HepG2 (cell line): ENCODE measurements at regions not wholly inside any gene's neighbourhood (a gene's known extent, or its start where the extent isn't known, plus 50 kb on each side); places are given as distances from the start of the nearest gene placed in this dataset.

Experiments
- ATAC-seq: fragments of 200-7000 bp; cut with Tn5 transposase; 3 replicates; pipeline ENCODE4 v1.9.1; 2020; ENCODE audit warnings: mild to moderate bottlenecking, moderate library complexity
- BruUV-seq: library from RNA; stranded (reverse); fragments of 400-500 nt; replicated peaks from 2 replicates; lab custom pipeline; 2021; lab: Mats Ljungman, UMichigan
- CTCF ChIA-PET: fragments of 300-600 bp; formaldehyde crosslinking; extraction: SDS; loops from one replicate; lab custom pipeline; 2021; ENCODE audit warnings: low total read pairs, inconsistent platforms, low intra/inter-chr PET ratio; lab: Yijun Ruan, JAX
- POLR2A ChIA-PET: fragments of 350-600 bp; sonication (Branson Sonifier 250); formaldehyde crosslinking; loops from one replicate; lab custom pipeline; 2020; ENCODE audit warnings: antibody characterized with exemption, inconsistent platforms; lab: Yijun Ruan, JAX
- DNase-seq: peaks from one replicate; pipeline ENCODE4 v3.0.0-alpha.2; 2015; ENCODE audit warnings: low spot score
- FAIRE-seq: peaks from 3 replicates; lab custom pipeline; 2011; peaks lifted over from hg19 to GRCh38; lab: Jason Lieb, UNC
- H2AFZ ChIP-seq: one replicate; pipeline ENCODE4 v1.6.1; 2011; ENCODE audit warnings: low read length, inconsistent platforms
- H3K27ac ChIP-seq: fragments of 300-600 bp; 3 replicates; pipeline ENCODE4 v1.8.0; 2011; ENCODE audit warnings: mixed run types, mild to moderate bottlenecking, mixed read lengths, low read length, inconsistent platforms; ENCODE audit not compliant: insufficient read depth; ENCODE audit errors: extremely low read length
- H3K27me3 ChIP-seq, 2 experiments: fragments of 200-600 bp in 1 of 2; 2 replicates in 1 of 2; 3 replicates in 1 of 2; pipeline versions ENCODE4 v1.6.0 to v1.8.0; 2011; ENCODE audit warnings: low read length in 2 of 2, mild to moderate bottlenecking in 2 of 2, moderate library complexity in 2 of 2, inconsistent platforms in 1 of 2; ENCODE audit not compliant: insufficient read depth in 2 of 2, control insufficient read depth in 1 of 2
- H3K36me3 ChIP-seq, 2 experiments: fragments of 200-600 bp in 1 of 2; replicated peaks in 1 of 2; 2 replicates in 1 of 2; 3 replicates in 1 of 2; pipeline versions ENCODE4 v1.5.1 to v1.8.0; 2011; ENCODE audit warnings: low read length in 2 of 2, inconsistent platforms in 1 of 2; ENCODE audit not compliant: insufficient read depth in 2 of 2, control insufficient read depth in 1 of 2
- H3K4me1 ChIP-seq: 2 replicates; pipeline ENCODE4 v1.5.1; 2012; ENCODE audit warnings: low read length, inconsistent platforms; ENCODE audit not compliant: insufficient read depth
- H3K4me2 ChIP-seq: 2 replicates; pipeline ENCODE4 v1.6.0; 2011; ENCODE audit warnings: low read depth, low read length, inconsistent platforms
- H3K4me3 ChIP-seq, 3 experiments: fragments of 200-600 bp in 1 of 3; sonication (generic), shearing (Covaris generic) in 1 of 3; replicated peaks in 1 of 3; 2 replicates each; pipeline ENCODE4 v1.5.1; 2011 to 2016; ENCODE audit warnings: low read length in 3 of 3, inconsistent platforms in 2 of 3, low read depth in 2 of 3, mild to moderate bottlenecking in 2 of 3, control low read depth in 1 of 3, mixed read lengths in 1 of 3; ENCODE audit not compliant: insufficient read depth in 1 of 3
- H3K79me2 ChIP-seq: one replicate; pipeline ENCODE4 v1.6.1; 2011; ENCODE audit warnings: low read length, inconsistent platforms; ENCODE audit not compliant: insufficient read depth
- H3K9ac ChIP-seq: 2 replicates; pipeline ENCODE4 v1.6.0; 2011; ENCODE audit warnings: mild to moderate bottlenecking, low read depth, low read length, inconsistent platforms; ENCODE audit not compliant: insufficient read depth
- H3K9me3 ChIP-seq: 2 replicates; pipeline ENCODE4 v1.5.1; 2012; ENCODE audit warnings: mild to moderate bottlenecking, low read length
- H4K20me1 ChIP-seq: 2 replicates; pipeline ENCODE4 v1.6.0; 2011; ENCODE audit warnings: inconsistent platforms, mild to moderate bottlenecking, low read length, moderate library complexity; ENCODE audit not compliant: insufficient read depth
- EED ChIP-seq: sonication (generic); formaldehyde crosslinking; IDR thresholded peaks from 2 replicates; pipeline ENCODE4 v1.5.0; 2020; ENCODE audit warnings: mild to moderate bottlenecking, missing genetic modification reagents
- FOXK2 ChIP-seq: fragments of 450-650 bp; IDR thresholded peaks from 2 replicates; pipeline ENCODE4 v1.6.1; 2016
- MBD4 ChIP-seq: IDR thresholded peaks from 2 replicates; pipeline ENCODE4 v1.6.1; 2012; ENCODE audit warnings: low read length, inconsistent platforms, borderline replicate concordance
- PAXIP1 ChIP-seq: sonication (generic); formaldehyde crosslinking; conservative IDR thresholded peaks from 2 replicates; pipeline ENCODE4 v1.4.0; 2020; ENCODE audit warnings: mild to moderate bottlenecking, missing genetic modification reagents, moderate library complexity
- RBFOX2 ChIP-seq: fragments of 200-400 bp; formaldehyde crosslinking; IDR thresholded peaks from 2 replicates; pipeline ENCODE4 v1.6.1; 2017; ENCODE audit warnings: low read depth, mild to moderate bottlenecking, low read length
- STAG1 ChIP-seq: sonication (generic); formaldehyde crosslinking; IDR thresholded peaks from 2 replicates; pipeline ENCODE4 v1.4.0; 2020; ENCODE audit warnings: missing genetic modification reagents
- TBX3 ChIP-seq: fragments of 450-650 bp; IDR thresholded peaks from 2 replicates; pipeline ENCODE4 v1.6.1; 2017; ENCODE audit warnings: antibody characterized with exemption, mild to moderate bottlenecking, inconsistent platforms, borderline replicate concordance
- WIZ ChIP-seq: sonication (generic); formaldehyde crosslinking; IDR thresholded peaks from 2 replicates; pipeline ENCODE4 v1.5.1; 2020; ENCODE audit warnings: mild to moderate bottlenecking, missing genetic modification reagents
- ZMAT3 ChIP-seq: sonication (generic); formaldehyde crosslinking; conservative IDR thresholded peaks from 2 replicates; pipeline ENCODE4 v1.7.0; 2021; ENCODE audit warnings: missing genetic modification reagents
- ZNF20 ChIP-seq: sonication (generic); formaldehyde crosslinking; IDR thresholded peaks from 2 replicates; pipeline ENCODE4 v1.4.0; 2020; ENCODE audit warnings: mild to moderate bottlenecking, moderate library complexity, missing genetic modification reagents
- ZNF432 ChIP-seq: sonication (generic); formaldehyde crosslinking; IDR thresholded peaks from 2 replicates; pipeline ENCODE4 v1.5.0; 2020; ENCODE audit warnings: missing genetic modification reagents, mild to moderate bottlenecking, borderline replicate concordance
- ZNF547 ChIP-seq: sonication (generic); formaldehyde crosslinking; IDR thresholded peaks from 2 replicates; pipeline ENCODE4 v1.5.1; 2020; ENCODE audit warnings: mild to moderate bottlenecking, missing genetic modification reagents
- ZNF747 ChIP-seq: sonication (generic); formaldehyde crosslinking; IDR thresholded peaks from 2 replicates; pipeline ENCODE4 v1.8.1; 2023; ENCODE audit warnings: missing genetic modification reagents, mild to moderate bottlenecking, borderline replicate concordance
- ZNF761 ChIP-seq: sonication (generic); formaldehyde crosslinking; conservative IDR thresholded peaks from 2 replicates; pipeline ENCODE4 v1.4.0; 2020; ENCODE audit warnings: mild to moderate bottlenecking, missing genetic modification reagents
- ZSCAN22 ChIP-seq: sonication (generic); formaldehyde crosslinking; IDR thresholded peaks from 2 replicates; pipeline ENCODE4 v1.4.0; 2020; ENCODE audit warnings: mild to moderate bottlenecking, missing genetic modification reagents
- ZSCAN31 ChIP-seq: sonication (generic); formaldehyde crosslinking; IDR thresholded peaks from 2 replicates; pipeline ENCODE4 v1.5.0; 2020; ENCODE audit warnings: low read depth, mild to moderate bottlenecking, missing genetic modification reagents
- WGBS: methylation state at CpG from one replicate; pipeline ENCODE4 v1.1.6; 2017; ENCODE audit warnings: low lambda C conversion rate; 5-methylcytosine and 5-hydroxymethylcytosine counted together
- in situ Hi-C: cut with HindIII; loops from 2 replicates; pipeline ENCODE4 v1.10.0; 2017; ENCODE audit warnings: low pct_unique_long_range_greater_than_20kb; ENCODE audit not compliant: extremely low pct_ligation_motif_present
- intact Hi-C: fragments of 100-400 bp; cut with micrococcal nuclease; formaldehyde crosslinking; loops from one replicate; pipeline ENCODE4 v1.10.0; 2022; ENCODE audit not compliant: unreplicated experiment

- no peak overlapping the region for H2AFZ ChIP-seq
- no peaks in the 10 kb centered on the region for H3K79me2 ChIP-seq
- ChIA-PET CTCF (no interaction called here), POLR2A (no interaction called here)
- in situ Hi-C loops (no loop called here), intact Hi-C loops (no loop called here)
- ATAC-seq (no peak), FAIRE-seq (no peak), DNase-seq (no peak)
- H3K27me3 ChIP-seq: no peaks in the 10 kb centered on the region
- no peaks in the 10 kb centered on the region for H4K20me1 ChIP-seq
- no TSS peak for BruUV-seq
- no peak overlapping the region for H3K27ac ChIP-seq
- no peaks in the 10 kb centered on the region for H3K36me3 ChIP-seq
- no peak overlapping the region for H3K4me2 ChIP-seq
- WGBS: 2% methylated on average over 2 of the region's 2 CpGs
- no peak overlapping the region for H3K4me3 ChIP-seq
- H3K9ac ChIP-seq: no peak overlapping the region
- TF ChIP-seq ZSCAN31 (no peak), EED (no peak), ZNF20 (CRISPR knock-in tag) (no peak), STAG1 (CRISPR knock-in tag) (no peak), ZNF547 (CRISPR knock-in tag) (no peak), ZMAT3 (no peak), WIZ (CRISPR knock-in tag) (no peak), TBX3 (no peak), ZNF747 (CRISPR knock-in tag) (no peak), ZNF432 (CRISPR knock-in tag) (no peak), ZNF761 (no peak), FOXK2 (no peak), ZSCAN22 (CRISPR knock-in tag) (no peak), RBFOX2 (no peak), MBD4 (no peak), PAXIP1 (CRISPR knock-in tag) (no peak)
- H3K9me3 ChIP-seq: no peaks in the 10 kb centered on the region
- no peaks in the 10 kb centered on the region for H3K4me1 ChIP-seq
These were observed 229.6 kb downstream of the FBXO8 start for GRCh38 chr4:174053895-174054294.
